ENCODE measurements at regions not wholly inside any gene's neighbourhood (a gene's known extent, or its start where the extent isn't known, plus 50 kb on each side); places are given as distances from the start of the nearest gene placed in this dataset.

DNA sequence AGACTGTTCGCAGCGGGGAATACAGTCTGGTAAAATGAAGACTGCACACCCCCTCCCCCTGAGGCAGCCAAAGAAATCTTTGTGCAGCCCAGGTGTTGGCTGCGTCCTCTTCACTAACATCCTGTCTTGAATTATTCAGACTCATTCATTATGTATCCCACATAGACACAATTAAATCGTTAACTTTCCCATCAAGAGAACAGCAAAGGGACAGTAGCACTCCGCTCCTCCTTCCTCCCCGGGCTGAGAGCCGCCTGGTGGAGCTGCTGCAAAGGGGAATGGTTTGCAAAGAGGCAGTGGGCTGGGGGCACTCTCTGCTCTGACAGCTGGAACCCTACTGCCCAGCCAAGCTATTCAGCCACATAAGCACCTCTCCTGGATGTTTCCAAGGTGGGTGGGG lies 290.0 kb upstream of the SOX9 start:
- TF ChIP-seq, protein P1, sequence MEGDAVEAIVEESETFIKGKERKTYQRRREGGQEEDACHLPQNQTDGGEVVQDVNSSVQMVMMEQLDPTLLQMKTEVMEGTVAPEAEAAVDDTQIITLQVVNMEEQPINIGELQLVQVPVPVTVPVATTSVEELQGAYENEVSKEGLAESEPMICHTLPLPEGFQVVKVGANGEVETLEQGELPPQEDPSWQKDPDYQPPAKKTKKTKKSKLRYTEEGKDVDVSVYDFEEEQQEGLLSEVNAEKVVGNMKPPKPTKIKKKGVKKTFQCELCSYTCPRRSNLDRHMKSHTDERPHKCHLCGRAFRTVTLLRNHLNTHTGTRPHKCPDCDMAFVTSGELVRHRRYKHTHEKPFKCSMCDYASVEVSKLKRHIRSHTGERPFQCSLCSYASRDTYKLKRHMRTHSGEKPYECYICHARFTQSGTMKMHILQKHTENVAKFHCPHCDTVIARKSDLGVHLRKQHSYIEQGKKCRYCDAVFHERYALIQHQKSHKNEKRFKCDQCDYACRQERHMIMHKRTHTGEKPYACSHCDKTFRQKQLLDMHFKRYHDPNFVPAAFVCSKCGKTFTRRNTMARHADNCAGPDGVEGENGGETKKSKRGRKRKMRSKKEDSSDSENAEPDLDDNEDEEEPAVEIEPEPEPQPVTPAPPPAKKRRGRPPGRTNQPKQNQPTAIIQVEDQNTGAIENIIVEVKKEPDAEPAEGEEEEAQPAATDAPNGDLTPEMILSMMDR (IDR thresholded peaks at IDR 0.05) = no peak
- TF ChIP-seq POLR2A (IDR thresholded peaks at IDR 0.05) = no peak
